Suprapubic skin (tissue), 4 donors: ENCODE measurements at regions not wholly inside any gene's neighbourhood (a gene's known extent, or its start where the extent isn't known, plus 50 kb on each side); places are given as distances from the start of the nearest gene placed in this dataset.

ENCODE experiments used
- DNase-seq, 2 donors: peaks; one replicate each; pipeline ENCODE4 v3.0.0-alpha.2; 2019; ENCODE audit warnings: low spot score in 2 of 2
- H3K27ac ChIP-seq: fragments of 200-600 bp; sonication (generic); one replicate; pipeline ENCODE4 v1.5.1; 2019
- H3K27me3 ChIP-seq: fragments of 200-600 bp; sonication (generic); one replicate; pipeline ENCODE4 v1.5.1; 2019
- H3K36me3 ChIP-seq: fragments of 200-600 bp; sonication (generic); one replicate; pipeline ENCODE4 v1.5.1; 2019
- H3K4me1 ChIP-seq: fragments of 200-600 bp; sonication (generic); one replicate; pipeline ENCODE4 v1.5.1; 2019
- H3K4me3 ChIP-seq: fragments of 200-600 bp; sonication (generic); one replicate; pipeline ENCODE4 v1.5.1; 2019; ENCODE audit warnings: mild to moderate bottlenecking
- H3K9me3 ChIP-seq: fragments of 200-600 bp; sonication (generic); one replicate; pipeline ENCODE4 v1.5.1; 2019
- EP300 ChIP-seq: sonication (generic); formaldehyde crosslinking; IDR thresholded peaks from one replicate; pipeline ENCODE4 v1.6.1; 2017; ENCODE audit warnings: antibody characterized with exemption
- POLR2A ChIP-seq, 2 donors: fragments of 450-650 bp; IDR thresholded peaks; one replicate each; pipeline ENCODE4 v1.6.1; 2017; ENCODE audit warnings: antibody characterized with exemption in 2 of 2, mild to moderate bottlenecking in 2 of 2, moderate library complexity in 2 of 2
- POLR2AphosphoS5 ChIP-seq, 3 donors: sonication (generic); formaldehyde crosslinking; IDR thresholded peaks; one replicate each; pipeline ENCODE4 v1.6.1; 2017; ENCODE audit warnings: antibody characterized with exemption in 3 of 3
- WGBS: methylation state at CpG from one replicate; pipeline ENCODE4 v1.1.5; 2018; 5-methylcytosine and 5-hydroxymethylcytosine counted together
- TF ChIP-seq, protein P1 (sequence below), 2 donors: fragments of 200-600 bp in 1 of 2; fragments of 450-650 bp in 1 of 2; sonication (generic) in 1 of 2; IDR thresholded peaks; one replicate each; pipeline ENCODE4 v1.5.1; 2016 to 2019; ENCODE audit warnings: antibody characterized with exemption in 2 of 2, mild to moderate bottlenecking in 1 of 2, moderate library complexity in 1 of 2

DNA sequence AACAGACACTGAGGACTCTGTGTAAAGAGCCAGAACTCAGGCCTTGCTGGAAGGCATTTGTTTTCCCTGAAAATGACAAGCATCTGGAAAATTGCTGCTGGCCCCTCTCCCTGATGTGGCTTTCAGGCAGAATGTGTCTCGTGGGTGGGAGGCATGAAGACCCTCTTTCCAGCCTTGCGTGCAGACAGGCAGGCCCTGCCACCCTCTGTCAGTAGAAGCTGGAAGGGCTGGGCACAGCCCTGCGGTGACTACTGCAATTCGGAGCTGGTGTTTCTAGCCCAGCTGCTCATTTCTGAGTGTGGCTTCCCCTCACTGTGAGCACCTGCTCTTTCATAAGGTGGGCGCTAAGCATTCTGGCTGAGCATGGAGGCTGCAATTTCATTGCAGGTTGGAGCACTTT, 349.9 kb downstream of the PTPRU start:
- no peaks in the 10 kb centered on the region for H3K9me3 ChIP-seq
- H3K27me3 ChIP-seq = peaks cover 6% of the 10 kb centered on the region
- no peaks in the 10 kb centered on the region for H3K4me1 ChIP-seq
- DNase-seq = no peak
- H3K36me3 ChIP-seq = no peaks in the 10 kb centered on the region
- 85% methylated on average over 3 of the region's 5 CpGs for WGBS
- no peak overlapping the region for H3K27ac ChIP-seq
- no peak for TF ChIP-seq POLR2AphosphoS5 (IDR thresholded peaks at IDR 0.05)
- TF ChIP-seq, protein P1, sequence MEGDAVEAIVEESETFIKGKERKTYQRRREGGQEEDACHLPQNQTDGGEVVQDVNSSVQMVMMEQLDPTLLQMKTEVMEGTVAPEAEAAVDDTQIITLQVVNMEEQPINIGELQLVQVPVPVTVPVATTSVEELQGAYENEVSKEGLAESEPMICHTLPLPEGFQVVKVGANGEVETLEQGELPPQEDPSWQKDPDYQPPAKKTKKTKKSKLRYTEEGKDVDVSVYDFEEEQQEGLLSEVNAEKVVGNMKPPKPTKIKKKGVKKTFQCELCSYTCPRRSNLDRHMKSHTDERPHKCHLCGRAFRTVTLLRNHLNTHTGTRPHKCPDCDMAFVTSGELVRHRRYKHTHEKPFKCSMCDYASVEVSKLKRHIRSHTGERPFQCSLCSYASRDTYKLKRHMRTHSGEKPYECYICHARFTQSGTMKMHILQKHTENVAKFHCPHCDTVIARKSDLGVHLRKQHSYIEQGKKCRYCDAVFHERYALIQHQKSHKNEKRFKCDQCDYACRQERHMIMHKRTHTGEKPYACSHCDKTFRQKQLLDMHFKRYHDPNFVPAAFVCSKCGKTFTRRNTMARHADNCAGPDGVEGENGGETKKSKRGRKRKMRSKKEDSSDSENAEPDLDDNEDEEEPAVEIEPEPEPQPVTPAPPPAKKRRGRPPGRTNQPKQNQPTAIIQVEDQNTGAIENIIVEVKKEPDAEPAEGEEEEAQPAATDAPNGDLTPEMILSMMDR (IDR thresholded peaks at IDR 0.05) = no peak
- no peak for TF ChIP-seq POLR2A (IDR thresholded peaks at IDR 0.05)
- no peak for TF ChIP-seq EP300
- H3K4me3 ChIP-seq = no peak overlapping the region

- no peaks in the 10 kb centered on the region for H3K4me1 ChIP-seq
- H3K27me3 ChIP-seq = peaks cover 6% of the 10 kb centered on the region
- no peak for DNase-seq
- H3K27ac ChIP-seq = no peak overlapping the region
- no peaks in the 10 kb centered on the region for H3K9me3 ChIP-seq
- no peaks in the 10 kb centered on the region for H3K36me3 ChIP-seq
- no peak overlapping the region for H3K4me3 ChIP-seq
- TF ChIP-seq, protein P1 (IDR thresholded peaks at IDR 0.05) = no peak
- TF ChIP-seq EP300 (no peak), POLR2A (IDR thresholded peaks at IDR 0.05) (no peak)
- WGBS = 73% methylated on average over 6 of the region's 6 CpGs
These were observed 349.3 kb downstream of the PTPRU start for GRCh38 chr1:29585656-29586055.

GRCh38 chr1:29585201-29585600, 348.9 kb downstream of the PTPRU start:
- H3K4me1 ChIP-seq = no peaks in the 10 kb centered on the region
- H3K36me3 ChIP-seq = no peaks in the 10 kb centered on the region
- no peaks in the 10 kb centered on the region for H3K9me3 ChIP-seq
- H3K27ac ChIP-seq = no peak overlapping the region
- no peak for DNase-seq
- no peak for TF ChIP-seq POLR2AphosphoS5 (IDR thresholded peaks at IDR 0.05)
- TF ChIP-seq, protein P1 (IDR thresholded peaks at IDR 0.05) = no peak
- TF ChIP-seq EP300 = no peak
- TF ChIP-seq POLR2A (IDR thresholded peaks at IDR 0.05) = no peak
- H3K4me3 ChIP-seq = no peak overlapping the region
- 54% methylated on average over 3 of the region's 7 CpGs for WGBS
- peaks cover 6% of the 10 kb centered on the region for H3K27me3 ChIP-seq

GRCh38 chr1:29584776-29585175, 348.5 kb downstream of the PTPRU start:
- Histone ChIP-seq H3K9me3 (no peaks in the 10 kb centered on the region), H3K36me3 (no peaks in the 10 kb centered on the region), H3K27me3 (peaks cover 6% of the 10 kb centered on the region), H3K4me1 (no peaks in the 10 kb centered on the region), H3K4me3 (no peak overlapping the region), H3K27ac (no peak overlapping the region)
- 41% methylated on average over 10 of the region's 10 CpGs for WGBS
- DNase-seq = no peak
- no peak for TF ChIP-seq POLR2A (IDR thresholded peaks at IDR 0.05)
- no peak for TF ChIP-seq EP300
- TF ChIP-seq, protein P1 (IDR thresholded peaks at IDR 0.05) = no peak
- no peak for TF ChIP-seq POLR2AphosphoS5 (IDR thresholded peaks at IDR 0.05)

GRCh38 chr1:29584362-29584761, 348.0 kb downstream of the PTPRU start:
- H3K27me3 ChIP-seq = peaks cover 6% of the 10 kb centered on the region
- TF ChIP-seq, protein P1 (IDR thresholded peaks at IDR 0.05) = no peak
- no peak for TF ChIP-seq POLR2AphosphoS5 (IDR thresholded peaks at IDR 0.05)
- no peak for TF ChIP-seq POLR2A (IDR thresholded peaks at IDR 0.05)
- no peak for TF ChIP-seq EP300
- no peak overlapping the region for H3K27ac ChIP-seq
- no peaks in the 10 kb centered on the region for H3K9me3 ChIP-seq
- DNase-seq = no peak
- 77% methylated on average over 3 of the region's 3 CpGs for WGBS
- no peak overlapping the region for H3K4me3 ChIP-seq
- H3K4me1 ChIP-seq = no peaks in the 10 kb centered on the region
- H3K36me3 ChIP-seq = no peaks in the 10 kb centered on the region
